Type B pancreatic cell (in vitro differentiated cells): ENCODE measurements at regions not wholly inside any gene's neighbourhood (a gene's known extent, or its start where the extent isn't known, plus 50 kb on each side); places are given as distances from the start of the nearest gene placed in this dataset.
A peak's percentile ranks its signal among the peaks of the same experiment; 100 is the strongest.
"Not testable (repeated sequence)": the region's sequence is repeated elsewhere in the genome, so short reads cannot be mapped to it uniquely, and the experiment has no call there.

Experiments
- DNase-seq: peaks from one replicate; pipeline ENCODE4 v3.0.0; 2021; ENCODE audit warnings: mixed read lengths; ENCODE audit not compliant: unreplicated experiment; ENCODE audit errors: extremely low spot score
- H3K27ac Mint-ChIP-seq: 2 replicates; pipeline ENCODE4 v1.8.0; 2021; ENCODE audit warnings: mild to moderate bottlenecking, mixed read lengths
- H3K27me3 Mint-ChIP-seq: 2 replicates; pipeline ENCODE4 v1.8.0; 2021; ENCODE audit warnings: mixed read lengths
- H3K36me3 Mint-ChIP-seq: 2 replicates; pipeline ENCODE4 v1.8.0; 2021; ENCODE audit warnings: mixed read lengths
- H3K4me1 Mint-ChIP-seq: one replicate; pipeline ENCODE4 v1.8.0; 2021; ENCODE audit warnings: mixed read lengths; ENCODE audit not compliant: unreplicated experiment
- H3K4me3 Mint-ChIP-seq: 2 replicates; pipeline ENCODE4 v1.8.0; 2021; ENCODE audit warnings: mild to moderate bottlenecking, mixed read lengths
- H3K9me3 Mint-ChIP-seq: 2 replicates; pipeline ENCODE4 v1.8.0; 2021; ENCODE audit warnings: mixed read lengths
- TF ChIP-seq, protein P1 (sequence below): fragments of 200-600 bp; sonication (generic); conservative IDR thresholded peaks from 2 replicates; pipeline ENCODE4 v1.5.0; 2021; ENCODE audit warnings: antibody characterized with exemption, mild to moderate bottlenecking

DNA sequence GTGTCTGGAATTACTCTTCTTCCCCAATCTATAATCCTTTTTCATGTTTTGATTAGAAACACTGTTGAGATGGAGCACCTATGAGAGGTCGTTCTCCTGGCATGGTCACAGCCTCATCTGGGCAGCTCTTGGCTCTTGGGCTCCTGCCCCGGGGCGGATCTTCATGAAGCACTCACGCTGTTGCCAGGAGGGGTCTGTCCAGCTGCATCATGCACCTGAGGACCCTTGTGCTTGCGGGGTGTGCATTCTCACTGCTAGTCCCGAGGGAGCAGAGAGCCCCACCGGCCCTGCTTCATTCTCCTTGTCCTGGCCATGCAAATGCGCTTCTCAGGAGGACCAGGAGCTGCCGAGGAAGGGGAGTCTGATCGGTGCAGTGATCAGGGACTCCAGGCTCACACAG is 117.6 kb upstream of the S1PR3 start:
- Mint-ChIP-seq H3K4me3 (no peak overlapping the region), H3K27ac (no peak overlapping the region), H3K27me3 (no peaks in the 10 kb centered on the region), H3K9me3 (no peaks in the 10 kb centered on the region), H3K36me3 (no peaks in the 10 kb centered on the region), H3K4me1 (peaks cover 19% of the 10 kb centered on the region)
- TF ChIP-seq, protein P1, sequence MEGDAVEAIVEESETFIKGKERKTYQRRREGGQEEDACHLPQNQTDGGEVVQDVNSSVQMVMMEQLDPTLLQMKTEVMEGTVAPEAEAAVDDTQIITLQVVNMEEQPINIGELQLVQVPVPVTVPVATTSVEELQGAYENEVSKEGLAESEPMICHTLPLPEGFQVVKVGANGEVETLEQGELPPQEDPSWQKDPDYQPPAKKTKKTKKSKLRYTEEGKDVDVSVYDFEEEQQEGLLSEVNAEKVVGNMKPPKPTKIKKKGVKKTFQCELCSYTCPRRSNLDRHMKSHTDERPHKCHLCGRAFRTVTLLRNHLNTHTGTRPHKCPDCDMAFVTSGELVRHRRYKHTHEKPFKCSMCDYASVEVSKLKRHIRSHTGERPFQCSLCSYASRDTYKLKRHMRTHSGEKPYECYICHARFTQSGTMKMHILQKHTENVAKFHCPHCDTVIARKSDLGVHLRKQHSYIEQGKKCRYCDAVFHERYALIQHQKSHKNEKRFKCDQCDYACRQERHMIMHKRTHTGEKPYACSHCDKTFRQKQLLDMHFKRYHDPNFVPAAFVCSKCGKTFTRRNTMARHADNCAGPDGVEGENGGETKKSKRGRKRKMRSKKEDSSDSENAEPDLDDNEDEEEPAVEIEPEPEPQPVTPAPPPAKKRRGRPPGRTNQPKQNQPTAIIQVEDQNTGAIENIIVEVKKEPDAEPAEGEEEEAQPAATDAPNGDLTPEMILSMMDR: no peak
- no peak for DNase-seq

DNA sequence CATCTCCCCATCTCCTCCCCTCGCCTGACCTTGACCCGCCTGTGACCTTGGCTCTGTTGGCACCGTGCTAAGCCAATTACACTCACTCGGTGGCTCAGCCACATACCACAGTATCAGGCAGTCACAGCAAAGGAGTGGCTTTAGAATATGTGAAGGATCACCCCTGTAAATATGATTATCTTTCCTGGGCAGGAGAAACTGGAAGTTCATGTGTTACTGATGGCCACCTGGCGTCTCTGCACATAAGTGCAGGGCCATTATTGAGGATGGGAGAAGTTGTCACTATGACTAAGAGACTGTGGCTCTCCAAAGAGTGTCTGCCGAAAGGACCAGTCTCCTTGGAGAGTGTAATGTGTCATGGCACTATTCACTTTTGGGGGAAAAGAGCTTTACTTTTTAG is 116.9 kb upstream of the S1PR3 start:
- Mint-ChIP-seq H3K4me1 (peaks cover 19% of the 10 kb centered on the region), H3K9me3 (no peaks in the 10 kb centered on the region), H3K27me3 (no peaks in the 10 kb centered on the region), H3K27ac (peak overlapping the region; percentile 22), H3K4me3 (no peak overlapping the region), H3K36me3 (no peaks in the 10 kb centered on the region)
- no peak for DNase-seq
- TF ChIP-seq, protein P1: no peak

DNA sequence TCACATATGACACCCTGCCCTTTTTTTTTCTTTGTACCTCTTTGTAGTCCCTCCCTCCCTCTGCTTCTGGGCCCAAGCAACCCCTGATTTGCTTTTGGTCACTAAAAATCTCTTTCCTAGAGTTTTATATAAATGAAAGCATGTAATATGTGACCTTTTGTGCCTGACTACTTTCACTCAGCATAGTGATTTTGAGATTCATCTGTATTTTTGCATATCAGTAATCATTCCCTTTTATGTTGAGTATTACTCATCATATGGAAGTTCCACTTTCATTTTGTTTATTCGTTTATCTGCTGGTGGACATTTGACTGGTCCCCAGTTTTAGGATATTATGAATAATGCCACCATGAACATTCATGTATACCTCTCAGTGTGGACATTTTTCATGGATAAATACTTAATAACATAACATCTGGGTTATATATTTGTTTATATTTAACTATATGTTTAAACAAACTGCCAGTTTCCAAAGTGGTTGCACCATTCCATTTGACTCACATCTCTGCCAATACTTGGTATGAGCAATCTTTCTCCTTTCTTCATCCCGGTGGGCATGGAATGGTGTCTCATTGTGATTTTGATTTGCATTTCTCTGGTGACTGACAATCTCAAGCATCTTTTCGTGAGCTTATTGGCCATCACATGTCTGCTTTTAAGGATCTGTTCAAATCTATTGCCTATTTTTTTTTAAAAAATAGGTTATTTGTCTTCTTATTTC is 115.7 kb upstream of the S1PR3 start:
- TF ChIP-seq, protein P1: no peak
- Mint-ChIP-seq H3K4me1 (peaks cover 19% of the 10 kb centered on the region), H3K27ac (no peak overlapping the region), H3K36me3 (no peaks in the 10 kb centered on the region), H3K4me3 (no peak overlapping the region), H3K27me3 (no peaks in the 10 kb centered on the region), H3K9me3 (no peaks in the 10 kb centered on the region)
- no peak for DNase-seq

DNA sequence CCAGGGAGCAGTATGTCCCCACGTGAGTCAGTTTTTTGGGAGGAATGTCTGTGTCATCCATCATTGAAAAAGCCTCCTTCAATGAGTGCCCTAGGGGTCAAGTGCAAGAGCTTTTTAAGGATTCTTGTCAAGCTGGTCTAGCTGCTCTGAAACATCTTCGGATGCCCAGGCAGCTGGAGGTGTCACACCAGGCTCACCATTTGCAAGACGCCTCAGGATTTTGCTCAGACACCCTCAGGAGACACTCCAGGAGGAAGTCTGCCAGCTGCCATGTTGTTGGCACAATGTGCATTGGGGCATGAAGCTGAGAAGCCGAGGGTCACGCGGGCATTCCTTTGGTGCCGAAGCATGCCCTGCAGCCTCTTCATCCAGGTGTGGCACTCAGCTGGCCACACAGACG is 111.1 kb upstream of the S1PR3 start:
- no peak for DNase-seq
- Mint-ChIP-seq H3K4me3 (no peak overlapping the region), H3K27ac (no peak overlapping the region), H3K27me3 (peaks cover 3% of the 10 kb centered on the region), H3K36me3 (no peaks in the 10 kb centered on the region), H3K4me1 (no peaks in the 10 kb centered on the region), H3K9me3 (peaks cover 6% of the 10 kb centered on the region)
- TF ChIP-seq, protein P1: no peak

DNA sequence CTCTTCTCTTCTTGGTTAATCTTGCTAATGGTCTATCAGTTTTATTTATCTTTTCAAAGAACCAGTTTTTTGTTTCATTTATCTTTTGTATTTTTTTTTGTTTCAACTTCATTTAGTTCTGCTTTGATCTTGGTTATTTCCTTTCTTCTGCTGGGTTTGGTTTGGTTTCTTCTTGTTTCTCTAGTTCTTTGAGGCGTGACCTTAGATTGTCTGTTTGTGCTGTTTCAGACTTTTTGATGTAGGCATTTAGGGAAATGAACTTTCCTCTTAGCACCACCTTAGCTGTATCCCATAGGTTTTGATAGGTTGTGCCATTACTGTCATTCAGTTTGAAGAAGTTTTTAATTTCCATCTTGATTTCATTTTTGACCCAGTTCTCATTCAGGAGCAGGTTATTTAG is 107.0 kb upstream of the S1PR3 start:
- not testable (repeated sequence) for H3K27ac Mint-ChIP-seq, H3K4me1 Mint-ChIP-seq, H3K27me3 Mint-ChIP-seq, H3K36me3 Mint-ChIP-seq, H3K4me3 Mint-ChIP-seq, H3K9me3 Mint-ChIP-seq, DNase-seq

DNA sequence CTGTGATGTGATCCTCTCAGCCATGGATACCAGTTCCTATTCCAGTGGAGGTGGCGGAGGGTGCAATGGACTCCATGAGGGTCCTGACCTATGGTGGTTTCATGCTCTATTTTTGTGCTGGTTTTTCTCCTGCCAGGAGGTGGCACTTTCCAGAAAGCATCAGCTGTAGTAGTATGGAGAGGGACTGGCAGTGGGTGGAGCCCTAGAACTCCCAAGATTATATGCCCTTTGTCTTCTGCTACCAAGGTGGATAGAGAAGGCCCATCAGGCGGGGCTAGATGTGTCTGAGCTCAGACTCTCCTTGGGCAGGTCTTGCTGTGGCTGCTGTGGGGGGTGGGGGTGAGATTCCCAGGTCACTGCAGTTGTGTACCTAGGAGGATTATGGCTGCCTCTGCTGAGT is 104.5 kb upstream of the S1PR3 start:
- H3K4me3 Mint-ChIP-seq, H3K36me3 Mint-ChIP-seq, H3K27me3 Mint-ChIP-seq, H3K9me3 Mint-ChIP-seq, DNase-seq, H3K27ac Mint-ChIP-seq: not testable (repeated sequence)
- peaks cover 18% of the 10 kb centered on the region for H3K4me1 Mint-ChIP-seq

DNA sequence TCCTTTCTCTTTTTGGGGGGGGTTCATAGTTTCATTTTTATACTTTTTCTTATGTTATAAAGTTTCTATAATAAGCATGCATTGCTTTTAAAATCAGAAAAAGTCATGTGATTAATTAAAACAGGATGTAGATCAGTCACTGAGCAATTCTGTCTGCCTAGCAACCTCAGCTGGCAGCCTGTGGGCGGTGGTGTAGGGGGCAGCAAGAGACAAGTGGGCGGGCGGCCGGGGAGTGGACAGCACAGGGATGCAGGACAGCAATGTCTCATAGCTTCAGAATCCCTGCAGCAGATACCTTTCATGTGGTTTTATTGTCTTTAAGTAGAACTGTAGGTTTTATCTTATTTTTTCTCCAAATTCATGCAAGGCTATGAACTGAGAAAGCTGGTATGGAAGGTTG is 101.9 kb upstream of the S1PR3 start:
- H3K9me3 Mint-ChIP-seq: peaks cover 1% of the 10 kb centered on the region
- no peak overlapping the region for H3K4me3 Mint-ChIP-seq
- peaks cover 25% of the 10 kb centered on the region for H3K4me1 Mint-ChIP-seq
- peaks cover 6% of the 10 kb centered on the region for H3K27me3 Mint-ChIP-seq
- DNase-seq: no peak
- TF ChIP-seq, protein P1: no peak
- H3K27ac Mint-ChIP-seq: no peak overlapping the region
- no peaks in the 10 kb centered on the region for H3K36me3 Mint-ChIP-seq
